Fibroblast of pulmonary artery (primary cell): ENCODE measurements at regions not wholly inside any gene's neighbourhood (a gene's known extent, or its start where the extent isn't known, plus 50 kb on each side); places are given as distances from the start of the nearest gene placed in this dataset.

Source experiments
- DNase-seq: peaks from one replicate; pipeline ENCODE4 v3.0.0-alpha.2; 2010; ENCODE audit warnings: low read depth
- H3K4me3 ChIP-seq: replicated peaks from 2 replicates; pipeline ENCODE4 v1.5.1; 2011; ENCODE audit warnings: low read depth, mild to moderate bottlenecking, control low read depth, low read length, moderate library complexity
- CTCF ChIP-seq: IDR thresholded peaks from 2 replicates; pipeline ENCODE4 v1.5.1; 2011; ENCODE audit warnings: mild to moderate bottlenecking, control low read depth, low read length, inconsistent platforms; ENCODE audit errors: missing control alignments

- H3K4me3 ChIP-seq = no peak overlapping the region
- no peak for TF ChIP-seq CTCF
- DNase-seq = no peak
These were observed 150.1 kb downstream of the PPP1R2C start for GRCh38 chrX:42627891-42628290.

GRCh38 chrX:42624524-42624923, 153.4 kb downstream of the PPP1R2C start:
- TF ChIP-seq CTCF = no peak
- no peak overlapping the region for H3K4me3 ChIP-seq
- DNase-seq = no peak

- DNase-seq = no peak
- no peak overlapping the region for H3K4me3 ChIP-seq
- TF ChIP-seq CTCF = no peak
These were observed 158.9 kb downstream of the PPP1R2C start for GRCh38 chrX:42619068-42619467.

GRCh38 chrX:42616981-42617380, 161.0 kb downstream of the PPP1R2C start:
- no peak for DNase-seq
- TF ChIP-seq CTCF = no peak
- H3K4me3 ChIP-seq = no peak overlapping the region

GRCh38 chrX:42615161-42615563, 162.8 kb downstream of the PPP1R2C start:
- no peak overlapping the region for H3K4me3 ChIP-seq
- DNase-seq = peak; percentile 5
- TF ChIP-seq CTCF = peak; percentile 14

GRCh38 chrX:42606591-42606990, 171.4 kb downstream of the PPP1R2C start:
- no peak for TF ChIP-seq CTCF
- DNase-seq = no peak
- H3K4me3 ChIP-seq = no peak overlapping the region

- no peak overlapping the region for H3K4me3 ChIP-seq
- no peak for TF ChIP-seq CTCF
- no peak for DNase-seq
These were observed 173.7 kb downstream of the PPP1R2C start for GRCh38 chrX:42604302-42604701.
